Right atrium auricular region (tissue), 2 donors: ENCODE measurements at regions not wholly inside any gene's neighbourhood (a gene's known extent, or its start where the extent isn't known, plus 50 kb on each side); places are given as distances from the start of the nearest gene placed in this dataset.

Source experiments
- DNase-seq: peaks from one replicate; pipeline ENCODE4 v3.0.0-alpha.2; 2019; ENCODE audit warnings: low spot score
- H3K27ac ChIP-seq, 2 donors: fragments of 200-600 bp; sonication (generic); 1 replicate in 1 of 2; 2 replicates in 1 of 2; pipeline ENCODE4 v1.5.1; 2016 to 2019
- H3K27me3 ChIP-seq, 2 donors: fragments of 200-600 bp; sonication (generic); one replicate each; pipeline versions ENCODE4 v1.5.1 to v1.6.0; 2017 to 2019
- H3K36me3 ChIP-seq: fragments of 200-600 bp; sonication (generic); one replicate; pipeline ENCODE4 v1.5.1; 2016
- H3K4me1 ChIP-seq, 2 donors: fragments of 200-600 bp; sonication (generic); one replicate each; pipeline versions ENCODE4 v1.5.1 to v1.6.0; 2017 to 2019
- H3K4me3 ChIP-seq, 2 donors: fragments of 200-600 bp; sonication (generic); 1 replicate in 1 of 2; 2 replicates in 1 of 2; pipeline ENCODE4 v1.5.1; 2017 to 2019; ENCODE audit warnings: mild to moderate bottlenecking in 1 of 2, moderate library complexity in 1 of 2
- H3K9me3 ChIP-seq, 2 donors: fragments of 200-600 bp; sonication (generic); one replicate each; pipeline ENCODE4 v1.5.1; 2019
- CTCF ChIP-seq, 2 donors: fragments of 200-600 bp; sonication (generic); IDR thresholded peaks; one replicate each; pipeline ENCODE4 v1.5.1; 2019; ENCODE audit warnings: antibody characterized with exemption in 2 of 2

GRCh38 chr5:17829456-17829855 is 195.2 kb downstream of the TAF11L14 start:
- Histone ChIP-seq H3K4me3 (no peak overlapping the region), H3K4me1 (no peaks in the 10 kb centered on the region), H3K36me3 (no peaks in the 10 kb centered on the region), H3K9me3 (no peaks in the 10 kb centered on the region), H3K27me3 (no peaks in the 10 kb centered on the region), H3K27ac (no peak overlapping the region)
- no peak for TF ChIP-seq CTCF (IDR thresholded peaks at IDR 0.05)
- DNase-seq, result no peak

GRCh38 chr5:17831279-17831678 is 197.0 kb downstream of the TAF11L14 start:
- Histone ChIP-seq H3K9me3 (peaks cover 0 to 2% of the 10 kb centered on the region in 2 donors), H3K27ac (no peak overlapping the region), H3K36me3 (no peaks in the 10 kb centered on the region), H3K4me1 (no peaks in the 10 kb centered on the region), H3K4me3 (no peak overlapping the region), H3K27me3 (no peaks in the 10 kb centered on the region)
- DNase-seq, result no peak
- TF ChIP-seq CTCF (IDR thresholded peaks at IDR 0.05), result no peak

GRCh38 chr5:17832949-17833745 is 198.9 kb downstream of the TAF11L14 start:
- Histone ChIP-seq H3K4me3 (no peak overlapping the region), H3K9me3 (peaks cover 0 to 12% of the 10 kb centered on the region in 2 donors), H3K4me1 (no peaks in the 10 kb centered on the region), H3K36me3 (no peaks in the 10 kb centered on the region), H3K27me3 (no peaks in the 10 kb centered on the region), H3K27ac (no peak overlapping the region)
- no peak for TF ChIP-seq CTCF (IDR thresholded peaks at IDR 0.05)
- no peak for DNase-seq

GRCh38 chr5:17837757-17838156 is 203.5 kb downstream of the TAF11L14 start:
- no peak for DNase-seq
- H3K9me3 ChIP-seq, result peaks cover 0 to 15% of the 10 kb centered on the region in 2 donors
- H3K4me1 ChIP-seq, result no peaks in the 10 kb centered on the region
- H3K27ac ChIP-seq, result no peak overlapping the region
- no peaks in the 10 kb centered on the region for H3K36me3 ChIP-seq
- H3K27me3 ChIP-seq, result no peaks in the 10 kb centered on the region
- H3K4me3 ChIP-seq, result no peak overlapping the region
- TF ChIP-seq CTCF (IDR thresholded peaks at IDR 0.05), result no peak

- H3K27me3 ChIP-seq, result no peaks in the 10 kb centered on the region
- peaks cover 0 to 15% of the 10 kb centered on the region in 2 donors for H3K9me3 ChIP-seq
- TF ChIP-seq CTCF (IDR thresholded peaks at IDR 0.05), result no peak
- H3K4me3 ChIP-seq, result no peak overlapping the region
- no peak for DNase-seq
- H3K36me3 ChIP-seq, result no peaks in the 10 kb centered on the region
- no peaks in the 10 kb centered on the region for H3K4me1 ChIP-seq
- no peak overlapping the region for H3K27ac ChIP-seq
Observed at GRCh38 chr5:17838469-17838868, 204.2 kb downstream of the TAF11L14 start.

GRCh38 chr5:17839848-17840247 is 205.6 kb downstream of the TAF11L14 start:
- Histone ChIP-seq H3K36me3 (no peaks in the 10 kb centered on the region), H3K27ac (no peak overlapping the region), H3K4me3 (no peak overlapping the region), H3K9me3 (peaks cover 0 to 15% of the 10 kb centered on the region in 2 donors), H3K27me3 (no peaks in the 10 kb centered on the region), H3K4me1 (no peaks in the 10 kb centered on the region)
- TF ChIP-seq CTCF (IDR thresholded peaks at IDR 0.05), result no peak
- no peak for DNase-seq
